H7 (cell line): ENCODE measurements at regions not wholly inside any gene's neighbourhood (a gene's known extent, or its start where the extent isn't known, plus 50 kb on each side); places are given as distances from the start of the nearest gene placed in this dataset.

ENCODE experiments used
- DNase-seq: peaks from one replicate; pipeline ENCODE4 v3.0.0; 2012
- H3K27me3 ChIP-seq: 2 replicates; pipeline ENCODE4 v1.6.0; 2011; ENCODE audit warnings: mild to moderate bottlenecking, low read length; ENCODE audit not compliant: control insufficient read depth, insufficient read depth
- H3K36me3 ChIP-seq: replicated peaks from 2 replicates; pipeline ENCODE4 v1.5.1; 2011; ENCODE audit warnings: low read length; ENCODE audit not compliant: control insufficient read depth, insufficient read depth
- H3K4me3 ChIP-seq: 2 replicates; pipeline ENCODE4 v1.5.1; 2011; ENCODE audit warnings: low read depth, mild to moderate bottlenecking, control low read depth, low read length, moderate library complexity; ENCODE audit not compliant: insufficient read depth

GRCh38 chr1:101338714-101339430, 102.1 kb downstream of the S1PR1 start:
- H3K27me3 ChIP-seq = no peaks in the 10 kb centered on the region
- H3K36me3 ChIP-seq = no peaks in the 10 kb centered on the region
- no peak overlapping the region for H3K4me3 ChIP-seq
- DNase-seq = no peak

GRCh38 chr1:101344745-101345144, 107.9 kb downstream of the S1PR1 start:
- H3K36me3 ChIP-seq = no peaks in the 10 kb centered on the region
- H3K27me3 ChIP-seq = no peaks in the 10 kb centered on the region
- no peak for DNase-seq
- no peak overlapping the region for H3K4me3 ChIP-seq

- Histone ChIP-seq H3K36me3 (no peaks in the 10 kb centered on the region), H3K27me3 (no peaks in the 10 kb centered on the region)
Measured at GRCh38 chr1:101346419-101346818, 109.6 kb downstream of the S1PR1 start.

GRCh38 chr1:101356013-101356412, 119.2 kb downstream of the S1PR1 start:
- Histone ChIP-seq H3K4me3 (no peak overlapping the region), H3K27me3 (no peaks in the 10 kb centered on the region)
- no peak for DNase-seq

More at GRCh38 chr1:101346419-101346818, 109.6 kb downstream of the S1PR1 start:
- no peak overlapping the region for H3K4me3 ChIP-seq
- no peak for DNase-seq

GRCh38 chr1:101356604-101357443, 120.0 kb downstream of the S1PR1 start:
- no peak for DNase-seq
- no peak overlapping the region for H3K4me3 ChIP-seq
- H3K27me3 ChIP-seq = no peaks in the 10 kb centered on the region
- no peaks in the 10 kb centered on the region for H3K36me3 ChIP-seq

More at GRCh38 chr1:101356013-101356412, 119.2 kb downstream of the S1PR1 start:
- H3K36me3 ChIP-seq = no peaks in the 10 kb centered on the region

- Histone ChIP-seq H3K27me3 (no peaks in the 10 kb centered on the region), H3K4me3 (no peak overlapping the region), H3K36me3 (no peaks in the 10 kb centered on the region)
- peak; percentile 69 for DNase-seq
Measured at GRCh38 chr1:101357444-101357986, 120.7 kb downstream of the S1PR1 start.

GRCh38 chr1:101360506-101360905, 123.7 kb downstream of the S1PR1 start:
- Histone ChIP-seq H3K36me3 (no peaks in the 10 kb centered on the region), H3K27me3 (no peaks in the 10 kb centered on the region), H3K4me3 (no peak overlapping the region)
- no peak for DNase-seq

- no peak overlapping the region for H3K4me3 ChIP-seq
- DNase-seq = no peak
- H3K36me3 ChIP-seq = no peaks in the 10 kb centered on the region
- H3K27me3 ChIP-seq = no peaks in the 10 kb centered on the region
Measured at GRCh38 chr1:101363891-101364318, 127.1 kb downstream of the S1PR1 start.

- Histone ChIP-seq H3K4me3 (no peak overlapping the region), H3K27me3 (no peaks in the 10 kb centered on the region), H3K36me3 (no peaks in the 10 kb centered on the region)
- DNase-seq = no peak
Measured at GRCh38 chr1:101364370-101365120, 127.7 kb downstream of the S1PR1 start.

GRCh38 chr1:101365186-101365585, 128.4 kb downstream of the S1PR1 start:
- DNase-seq = no peak
- no peaks in the 10 kb centered on the region for H3K36me3 ChIP-seq
- H3K4me3 ChIP-seq = no peak overlapping the region
- no peaks in the 10 kb centered on the region for H3K27me3 ChIP-seq

GRCh38 chr1:101365878-101366277, 129.1 kb downstream of the S1PR1 start:
- H3K4me3 ChIP-seq = no peak overlapping the region
- DNase-seq = no peak
- no peaks in the 10 kb centered on the region for H3K36me3 ChIP-seq
- H3K27me3 ChIP-seq = no peaks in the 10 kb centered on the region

GRCh38 chr1:101366513-101367215, 129.8 kb downstream of the S1PR1 start:
- Histone ChIP-seq H3K4me3 (no peak overlapping the region), H3K36me3 (no peaks in the 10 kb centered on the region), H3K27me3 (no peaks in the 10 kb centered on the region)
- DNase-seq = no peak

GRCh38 chr1:101367630-101368029, 130.8 kb downstream of the S1PR1 start:
- H3K36me3 ChIP-seq = no peaks in the 10 kb centered on the region
- no peaks in the 10 kb centered on the region for H3K27me3 ChIP-seq
- H3K4me3 ChIP-seq = no peak overlapping the region
- DNase-seq = no peak

GRCh38 chr1:101370488-101370887, 133.7 kb downstream of the S1PR1 start:
- no peak overlapping the region for H3K4me3 ChIP-seq
- DNase-seq = no peak
- H3K36me3 ChIP-seq = no peaks in the 10 kb centered on the region
- no peaks in the 10 kb centered on the region for H3K27me3 ChIP-seq
